NCI-H526 (cell line): ENCODE measurements at regions not wholly inside any gene's neighbourhood (a gene's known extent, or its start where the extent isn't known, plus 50 kb on each side); places are given as distances from the start of the nearest gene placed in this dataset.

Source experiments
- DNase-seq, 2 experiments: peaks; one replicate each; lab custom pipeline; 2025; lab: John Stamatoyannopoulos, UW

DNA sequence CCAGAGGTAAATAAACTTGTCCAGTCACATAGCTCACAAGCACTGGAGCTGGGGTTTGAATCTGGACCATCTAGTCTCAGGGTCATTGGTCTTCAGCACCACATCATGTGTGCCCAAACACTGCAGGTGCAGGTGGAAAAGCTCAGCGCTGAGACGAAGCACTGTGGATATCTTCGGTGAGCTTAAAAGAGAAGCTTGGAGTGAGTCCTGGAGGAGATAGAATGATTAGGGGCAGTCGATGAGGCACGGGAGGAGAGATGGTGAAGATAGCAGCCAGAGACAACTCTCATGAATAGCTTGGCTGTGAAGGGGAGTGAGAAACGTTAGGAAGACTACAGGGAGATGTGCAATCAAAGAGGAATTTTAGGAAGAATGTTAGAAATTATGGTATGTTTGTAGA lies 389.3 kb downstream of the FGF9 start:
- DNase-seq: no peak

GRCh38 chr13:22061371-22061805 lies 390.5 kb downstream of the FGF9 start:
- DNase-seq: no peak

GRCh38 chr13:22061806-22062391 lies 391.0 kb downstream of the FGF9 start:
- DNase-seq: no peak

- DNase-seq: no peak
Observed at GRCh38 chr13:22062478-22063205, 391.8 kb downstream of the FGF9 start.

GRCh38 chr13:22063416-22064124 lies 392.7 kb downstream of the FGF9 start:
- no peak for DNase-seq

GRCh38 chr13:22064854-22065620 lies 394.2 kb downstream of the FGF9 start:
- peak in 1 of 2 experiments; percentile 22 for DNase-seq

GRCh38 chr13:22073718-22074117 lies 402.8 kb downstream of the FGF9 start:
- DNase-seq: no peak

- DNase-seq: no peak
Observed at GRCh38 chr13:22074403-22074802, 403.5 kb downstream of the FGF9 start.

- peak; percentile 72 to 80 for DNase-seq
Observed at GRCh38 chr13:22076658-22077057, 405.8 kb downstream of the FGF9 start.

GRCh38 chr13:22077205-22077683 lies 406.4 kb downstream of the FGF9 start:
- DNase-seq: no peak

GRCh38 chr13:22077764-22078163 lies 406.9 kb downstream of the FGF9 start:
- no peak for DNase-seq

GRCh38 chr13:22079961-22080360 lies 409.1 kb downstream of the FGF9 start:
- DNase-seq: no peak

- DNase-seq: no peak
Observed at GRCh38 chr13:22080832-22081231, 410.0 kb downstream of the FGF9 start.

- peak in 1 of 2 experiments; percentile 40 for DNase-seq
Observed at GRCh38 chr13:22081430-22081829, 410.6 kb downstream of the FGF9 start.

DNA sequence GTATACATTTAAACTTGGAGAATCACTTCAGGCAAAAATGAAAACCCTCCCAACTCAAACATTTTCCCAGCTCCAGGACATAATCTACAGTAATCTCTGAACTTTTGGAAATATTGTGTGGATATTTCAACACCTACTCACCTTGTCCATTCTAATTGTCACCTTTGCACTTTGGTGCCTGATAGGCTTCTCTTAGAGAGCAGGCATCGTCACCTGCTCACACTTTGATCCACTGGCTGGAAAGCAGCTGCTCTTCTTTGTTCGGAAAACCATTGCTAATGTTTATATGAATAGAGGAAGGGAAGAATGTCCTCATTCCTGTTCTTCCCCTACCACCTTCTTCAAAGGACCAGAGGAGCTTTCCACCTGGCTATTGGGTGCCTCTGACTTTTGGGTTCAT lies 411.2 kb downstream of the FGF9 start:
- peak in 1 of 2 experiments; percentile 10 for DNase-seq

GRCh38 chr13:22082437-22083100 lies 411.7 kb downstream of the FGF9 start:
- DNase-seq: no peak

DNA sequence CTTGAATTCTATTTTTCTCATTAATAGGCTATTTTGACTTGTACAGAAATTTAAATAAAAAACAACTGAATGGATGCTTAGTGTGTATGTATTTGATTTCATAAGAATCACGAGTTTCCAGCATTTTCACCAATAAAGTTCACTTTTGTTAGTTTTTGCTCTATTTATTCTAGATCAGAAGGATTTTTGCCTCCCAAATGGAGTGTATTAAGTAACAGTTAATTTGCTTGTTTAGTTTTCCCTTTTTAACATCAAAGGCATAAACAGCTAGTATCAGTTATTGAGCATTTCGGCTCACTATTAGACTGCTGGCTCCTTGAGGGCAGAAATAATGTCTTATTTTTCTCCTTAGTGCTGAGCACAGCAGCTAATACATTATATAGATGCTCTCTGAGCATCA lies 414.1 kb downstream of the FGF9 start:
- no peak for DNase-seq

DNA sequence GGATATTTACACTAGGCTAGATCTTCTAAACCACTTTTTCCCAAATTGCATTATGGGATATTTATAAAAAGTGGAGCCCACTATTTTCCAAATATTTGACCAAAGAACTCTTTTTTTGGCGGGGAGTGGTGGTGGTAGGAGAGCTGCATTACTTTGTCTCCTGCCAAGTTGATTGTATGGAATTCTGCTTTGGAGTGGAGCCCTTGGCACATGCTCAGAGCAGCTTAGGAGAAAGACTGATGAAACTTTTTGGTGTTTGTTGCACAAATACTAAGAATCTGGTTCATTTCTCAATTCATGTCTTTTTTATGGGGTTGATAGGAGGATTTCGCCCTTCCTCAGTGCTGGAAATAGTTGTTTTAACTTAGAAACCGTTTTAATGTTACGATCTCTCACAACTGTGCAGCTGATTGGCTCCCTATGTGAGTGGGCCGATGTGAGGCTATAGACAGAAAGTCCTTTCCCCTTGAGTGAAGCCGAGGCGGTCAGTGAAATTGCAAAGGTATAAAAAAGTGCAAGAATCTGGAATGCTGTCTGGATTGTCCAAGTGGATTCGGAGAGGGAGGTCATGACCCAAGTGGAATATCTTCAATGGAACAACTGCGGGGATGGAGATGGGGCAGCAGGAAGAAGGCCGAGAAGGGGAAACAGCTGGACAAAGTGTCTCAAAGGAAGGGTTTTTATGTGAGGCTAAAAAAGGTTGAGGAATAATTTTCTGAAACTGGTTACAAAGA lies 415.9 kb downstream of the FGF9 start:
- DNase-seq: no peak

GRCh38 chr13:22090106-22090505 lies 419.2 kb downstream of the FGF9 start:
- no peak for DNase-seq

GRCh38 chr13:22091222-22091970 lies 420.5 kb downstream of the FGF9 start:
- DNase-seq: no peak
